ENCODE measurements at regions not wholly inside any gene's neighbourhood (a gene's known extent, or its start where the extent isn't known, plus 50 kb on each side); places are given as distances from the start of the nearest gene placed in this dataset.

- H3K4me3 ChIP-seq (ENCODE audit: low read depth, low read length): no peak overlapping the region
- no peaks in the 10 kb centered on the region for H3K27me3 ChIP-seq (ENCODE audit: control insufficient read depth, insufficient read depth, low read length)
- H3K36me3 ChIP-seq (ENCODE audit: control insufficient read depth, insufficient read depth, low read length): no peaks in the 10 kb centered on the region
- CTCF ChIA-PET: no interaction called here
- no peak for DNase-seq (ENCODE audit: low read depth)
- TF ChIP-seq CTCF (IDR thresholded peaks at IDR 0.05; ENCODE audit: insufficient read depth, low read depth, low read length): no peak
- POLR2A ChIA-PET: no interaction called here
Measured at GRCh38 chr4:187312299-187312698, 588.6 kb upstream of the FAT1 start.

DNA sequence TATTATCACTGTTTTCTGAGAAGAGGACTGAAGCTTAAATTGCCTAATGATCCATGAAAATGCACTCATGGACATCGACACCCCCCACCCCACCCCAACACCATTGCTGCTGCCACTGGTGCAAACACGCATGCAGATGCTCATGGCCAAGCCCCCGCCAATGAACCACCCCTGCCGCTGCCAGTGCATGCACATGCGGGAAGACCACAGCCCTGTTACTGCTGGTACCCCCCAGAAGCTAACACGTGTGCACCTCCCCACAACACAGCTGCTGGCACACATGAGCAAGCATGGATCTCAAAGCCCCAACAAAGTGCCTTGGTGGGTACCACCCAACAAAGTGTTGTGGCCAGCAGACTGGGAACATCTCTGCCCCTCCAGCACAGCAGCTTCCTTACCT, 594.1 kb upstream of the FAT1 start:
- no peak for TF ChIP-seq CTCF (IDR thresholded peaks at IDR 0.05; ENCODE audit: insufficient read depth, low read depth, low read length)
- no peaks in the 10 kb centered on the region for H3K36me3 ChIP-seq (ENCODE audit: control insufficient read depth, insufficient read depth, low read length)
- no peaks in the 10 kb centered on the region for H3K27me3 ChIP-seq (ENCODE audit: control insufficient read depth, insufficient read depth, low read length)
- ChIA-PET POLR2A (no interaction called here), CTCF (interaction anchor here (0.6 kb wide), 1 partner anchor 352 kb away, joined by 3 read pairs; no protein-coding TSS in a partner anchor)
- no peak overlapping the region for H3K4me3 ChIP-seq (ENCODE audit: low read depth, low read length)
- no peak for DNase-seq (ENCODE audit: low read depth)

DNA sequence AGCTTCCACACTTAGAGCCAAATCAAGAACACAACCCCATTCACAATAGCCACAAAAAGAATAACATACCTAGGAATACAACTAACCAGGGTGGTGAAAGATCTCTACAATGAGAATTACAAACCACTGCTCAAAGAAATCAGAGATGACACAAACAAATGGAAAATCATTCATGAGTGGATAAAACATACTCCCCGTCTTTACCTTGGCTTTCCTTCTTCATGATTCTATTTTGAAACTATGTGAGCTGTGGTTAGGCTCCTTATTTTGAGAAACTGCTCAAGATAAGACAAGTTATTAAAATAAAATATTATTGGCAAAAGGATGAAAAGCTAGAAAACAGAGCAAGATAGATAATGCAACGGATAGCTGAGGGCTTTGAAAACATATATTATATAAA, 598.1 kb upstream of the FAT1 start:
- no peaks in the 10 kb centered on the region for H3K27me3 ChIP-seq (ENCODE audit: control insufficient read depth, insufficient read depth, low read length)
- no peak for TF ChIP-seq CTCF (IDR thresholded peaks at IDR 0.05; ENCODE audit: insufficient read depth, low read depth, low read length)
- ChIA-PET POLR2A (no interaction called here), CTCF (interaction anchor here (0.6 kb wide), 1 partner anchor 884 kb away, joined by 5 read pairs; no protein-coding TSS in a partner anchor)
- no peak for DNase-seq (ENCODE audit: low read depth)
- H3K36me3 ChIP-seq (ENCODE audit: control insufficient read depth, insufficient read depth, low read length): no peaks in the 10 kb centered on the region
- H3K4me3 ChIP-seq (ENCODE audit: low read depth, low read length): no peak overlapping the region

- DNase-seq (ENCODE audit: low read depth): no peak
- Histone ChIP-seq H3K27me3 (ENCODE audit: control insufficient read depth, insufficient read depth, low read length) (no peaks in the 10 kb centered on the region), H3K4me3 (ENCODE audit: low read depth, low read length) (no peak overlapping the region), H3K36me3 (ENCODE audit: control insufficient read depth, insufficient read depth, low read length) (no peaks in the 10 kb centered on the region)
- CTCF ChIA-PET: no interaction called here
- TF ChIP-seq CTCF (IDR thresholded peaks at IDR 0.05; ENCODE audit: insufficient read depth, low read depth, low read length): no peak
- POLR2A ChIA-PET: no interaction called here
Measured at GRCh38 chr4:187332141-187332540, 608.5 kb upstream of the FAT1 start.

- no peaks in the 10 kb centered on the region for H3K27me3 ChIP-seq (ENCODE audit: control insufficient read depth, insufficient read depth, low read length)
- no peak overlapping the region for H3K4me3 ChIP-seq (ENCODE audit: low read depth, low read length)
- TF ChIP-seq CTCF (IDR thresholded peaks at IDR 0.05; ENCODE audit: insufficient read depth, low read depth, low read length): no peak
- no peaks in the 10 kb centered on the region for H3K36me3 ChIP-seq (ENCODE audit: control insufficient read depth, insufficient read depth, low read length)
- POLR2A ChIA-PET: no interaction called here
- CTCF ChIA-PET: interaction anchor here (1.1 kb wide), 1 partner anchor 13 kb away, joined by 3 read pairs; no protein-coding TSS in a partner anchor
- no peak for DNase-seq (ENCODE audit: low read depth)
Measured at GRCh38 chr4:187333151-187333550, 609.5 kb upstream of the FAT1 start.

Data from BJ (cell line).